HEK293 (cell line): ENCODE measurements at regions not wholly inside any gene's neighbourhood (a gene's known extent, or its start where the extent isn't known, plus 50 kb on each side); places are given as distances from the start of the nearest gene placed in this dataset.

Source experiments
- CTCF ChIA-PET: fragments of 350-600 bp; formaldehyde crosslinking; extraction: SDS; loops from one replicate; lab custom pipeline; 2021; ENCODE audit warnings: antibody characterized with exemption; lab: Yijun Ruan, JAX
- POLR2A ChIA-PET: fragments of 300-600 bp; formaldehyde crosslinking; extraction: SDS; loops from one replicate; lab custom pipeline; 2020; ENCODE audit warnings: antibody characterized with exemption, inconsistent platforms; lab: Yijun Ruan, JAX
- H3K27ac ChIP-seq: fragments of 200-500 bp; sonication (Bioruptor generic); 2 replicates; pipeline ENCODE4 v1.5.1; 2014; ENCODE audit warnings: low read depth, low read length, control low read depth, inconsistent platforms; ENCODE audit errors: extremely low read depth
- H3K36me3 ChIP-seq, 2 experiments: fragments of 200-500 bp in 1 of 2; sonication (Bioruptor generic) in 1 of 2; 1 replicate in 1 of 2; 2 replicates in 1 of 2; pipeline ENCODE4 v1.5.1; 2014 to 2017; ENCODE audit warnings: inconsistent platforms in 2 of 2, low read length in 2 of 2; ENCODE audit not compliant: control insufficient read depth in 2 of 2, insufficient read depth in 1 of 2
- H3K4me1 ChIP-seq: fragments of 200-500 bp; sonication (Bioruptor generic); 2 replicates; pipeline ENCODE4 v1.5.1; 2014; ENCODE audit warnings: mild to moderate bottlenecking, low read length, inconsistent platforms; ENCODE audit not compliant: control insufficient read depth, insufficient read depth
- H3K4me3 ChIP-seq: 2 replicates; pipeline ENCODE4 v1.5.1; 2011; ENCODE audit warnings: low read depth, mild to moderate bottlenecking, control low read depth, low read length, moderate library complexity
- H3K9me3 ChIP-seq: fragments of 200-500 bp; sonication (Bioruptor generic); 2 replicates; pipeline ENCODE4 v1.5.1; 2014; ENCODE audit warnings: low read depth, low read length, inconsistent platforms; ENCODE audit not compliant: control insufficient read depth, insufficient read depth
- EGR2 ChIP-seq: fragments of 450-650 bp; formaldehyde crosslinking; IDR thresholded peaks from 2 replicates; pipeline ENCODE4 v1.5.1; 2016; ENCODE audit warnings: low read depth, missing biosample characterization, missing genetic modification characterization
- GLIS2 ChIP-seq: fragments of 450-650 bp; formaldehyde crosslinking; IDR thresholded peaks from 2 replicates; pipeline ENCODE4 v1.5.1; 2016; ENCODE audit warnings: missing biosample characterization, missing genetic modification characterization
- OSR2 ChIP-seq: fragments of 450-650 bp; formaldehyde crosslinking; IDR thresholded peaks from 2 replicates; pipeline ENCODE4 v1.5.1; 2016; ENCODE audit warnings: missing biosample characterization, missing genetic modification characterization
- SCRT1 ChIP-seq: fragments of 450-650 bp; formaldehyde crosslinking; IDR thresholded peaks from 2 replicates; pipeline ENCODE4 v1.5.1; 2016; ENCODE audit warnings: missing biosample characterization, missing genetic modification characterization, borderline replicate concordance
- SETDB1 ChIP-seq: IDR thresholded peaks from one replicate; pipeline ENCODE4 v1.6.1; 2017; ENCODE audit warnings: mild to moderate bottlenecking, low read length, moderate library complexity, mixed read lengths; ENCODE audit not compliant: insufficient read length
- SP3 ChIP-seq: fragments of 450-650 bp; formaldehyde crosslinking; IDR thresholded peaks from 2 replicates; pipeline ENCODE4 v1.5.1; 2016; ENCODE audit warnings: missing biosample characterization, missing genetic modification characterization
- ZBTB17 ChIP-seq: fragments of 450-650 bp; formaldehyde crosslinking; IDR thresholded peaks from 2 replicates; pipeline ENCODE4 v1.5.1; 2016; ENCODE audit warnings: missing biosample characterization, missing genetic modification characterization
- ZNF266 ChIP-seq: fragments of 450-650 bp; formaldehyde crosslinking; IDR thresholded peaks from 2 replicates; pipeline ENCODE4 v1.5.1; 2016; ENCODE audit warnings: missing biosample characterization, missing genetic modification characterization, low read depth
- ZNF514 ChIP-seq: fragments of 450-650 bp; formaldehyde crosslinking; IDR thresholded peaks from 2 replicates; pipeline ENCODE4 v1.5.1; 2016; ENCODE audit warnings: missing biosample characterization, missing genetic modification characterization
- ZNF530 ChIP-seq: fragments of 450-650 bp; formaldehyde crosslinking; IDR thresholded peaks from 2 replicates; pipeline ENCODE4 v1.5.1; 2016; ENCODE audit warnings: low read depth, missing biosample characterization, missing genetic modification characterization
- ZNF596 ChIP-seq: fragments of 450-650 bp; IDR thresholded peaks from 2 replicates; pipeline ENCODE4 v1.5.0; 2018; ENCODE audit warnings: missing biosample characterization, mild to moderate bottlenecking, missing genetic modification characterization, moderate library complexity
- ZNF670 ChIP-seq: fragments of 450-650 bp; formaldehyde crosslinking; IDR thresholded peaks from 2 replicates; pipeline ENCODE4 v1.5.1; 2016; ENCODE audit warnings: missing biosample characterization, missing genetic modification characterization, low read depth
- ZNF701 ChIP-seq: fragments of 450-650 bp; formaldehyde crosslinking; IDR thresholded peaks from 2 replicates; pipeline ENCODE4 v1.5.1; 2016; ENCODE audit warnings: missing biosample characterization, missing genetic modification characterization
- ZNF707 ChIP-seq: fragments of 450-650 bp; formaldehyde crosslinking; IDR thresholded peaks from 2 replicates; pipeline ENCODE4 v1.5.1; 2016; ENCODE audit warnings: missing biosample characterization, missing genetic modification characterization
- ZNF777 ChIP-seq: fragments of 450-650 bp; formaldehyde crosslinking; IDR thresholded peaks from 2 replicates; pipeline ENCODE4 v1.5.1; 2017; ENCODE audit warnings: missing biosample characterization, missing genetic modification characterization, borderline replicate concordance
- TF ChIP-seq, protein P1 (sequence below): fragments of 450-650 bp; formaldehyde crosslinking; IDR thresholded peaks from 2 replicates; pipeline ENCODE4 v1.5.1; 2017; ENCODE audit warnings: missing biosample characterization, missing genetic modification characterization
- TF ChIP-seq, protein P2 (sequence below): fragments of 450-650 bp; formaldehyde crosslinking; IDR thresholded peaks from 2 replicates; pipeline ENCODE4 v1.5.1; 2016; ENCODE audit warnings: missing biosample characterization, missing genetic modification characterization
- TF ChIP-seq, protein P3 (sequence below): fragments of 450-650 bp; formaldehyde crosslinking; IDR thresholded peaks from 2 replicates; pipeline ENCODE4 v1.5.1; 2016; ENCODE audit warnings: missing biosample characterization, missing genetic modification characterization
- TF ChIP-seq, protein P4 (sequence below): fragments of 450-650 bp; formaldehyde crosslinking; IDR thresholded peaks from 2 replicates; pipeline ENCODE4 v1.5.1; 2016; ENCODE audit warnings: missing biosample characterization, missing genetic modification characterization, borderline replicate concordance
- TF ChIP-seq, protein P5 (sequence below): fragments of 450-650 bp; formaldehyde crosslinking; IDR thresholded peaks from 2 replicates; pipeline ENCODE4 v1.5.1; 2016; ENCODE audit warnings: missing biosample characterization, missing genetic modification characterization
- TF ChIP-seq, protein P6 (sequence below): fragments of 450-650 bp; formaldehyde crosslinking; IDR thresholded peaks from 2 replicates; pipeline ENCODE4 v1.5.1; 2017; ENCODE audit warnings: missing biosample characterization, missing genetic modification characterization
- TF ChIP-seq, protein P7 (sequence below): fragments of 450-650 bp; formaldehyde crosslinking; IDR thresholded peaks from 2 replicates; pipeline ENCODE4 v1.5.1; 2017; ENCODE audit warnings: missing biosample characterization, missing genetic modification characterization
- TF ChIP-seq, protein P8 (sequence below): fragments of 450-650 bp; formaldehyde crosslinking; IDR thresholded peaks from 2 replicates; pipeline ENCODE4 v1.5.1; 2016; ENCODE audit warnings: missing biosample characterization, missing genetic modification characterization

DNA sequence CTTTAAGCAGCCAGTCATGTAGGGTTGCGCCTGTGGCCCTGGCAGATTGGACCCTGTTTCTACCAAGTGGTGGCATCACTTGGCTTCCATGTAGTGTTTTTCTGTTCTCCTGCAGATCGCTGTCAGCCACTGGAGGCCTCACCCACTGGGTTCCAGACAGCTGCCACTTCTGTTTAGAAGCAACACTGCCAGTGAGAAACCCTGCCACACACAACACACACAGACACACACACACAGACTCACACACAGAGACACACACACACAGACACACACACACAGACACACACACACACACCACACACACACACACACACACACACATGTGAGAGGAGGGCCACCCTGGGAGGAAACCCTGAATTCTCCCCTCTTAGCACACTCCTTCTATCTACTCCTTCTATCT, 51.8 kb downstream of the UTRN start:
- no peak overlapping the region for H3K4me3 ChIP-seq
- no peaks in the 10 kb centered on the region for H3K4me1 ChIP-seq
- POLR2A ChIA-PET = no interaction called here
- H3K9me3 ChIP-seq = no peaks in the 10 kb centered on the region
- TF ChIP-seq SETDB1 (no peak), ZNF530 (tag by site-specific recombination) (no peak), ZNF670 (tag by site-specific recombination) (no peak), ZNF777 (tag by site-specific recombination) (no peak), SCRT1 (tag by site-specific recombination) (no peak), SP3 (no peak), ZNF514 (tag by site-specific recombination) (no peak), ZNF701 (tag by site-specific recombination) (no peak), ZNF596 (tag by site-specific recombination) (no peak), ZBTB17 (tag by site-specific recombination) (no peak), GLIS2 (tag by site-specific recombination) (0 out of 2 replicates have a peak, but pooled peaks have one; percentile 14), OSR2 (tag by site-specific recombination) (no peak), ZNF266 (no peak), ZNF707 (no peak), EGR2 (no peak)
- TF ChIP-seq, protein P1, sequence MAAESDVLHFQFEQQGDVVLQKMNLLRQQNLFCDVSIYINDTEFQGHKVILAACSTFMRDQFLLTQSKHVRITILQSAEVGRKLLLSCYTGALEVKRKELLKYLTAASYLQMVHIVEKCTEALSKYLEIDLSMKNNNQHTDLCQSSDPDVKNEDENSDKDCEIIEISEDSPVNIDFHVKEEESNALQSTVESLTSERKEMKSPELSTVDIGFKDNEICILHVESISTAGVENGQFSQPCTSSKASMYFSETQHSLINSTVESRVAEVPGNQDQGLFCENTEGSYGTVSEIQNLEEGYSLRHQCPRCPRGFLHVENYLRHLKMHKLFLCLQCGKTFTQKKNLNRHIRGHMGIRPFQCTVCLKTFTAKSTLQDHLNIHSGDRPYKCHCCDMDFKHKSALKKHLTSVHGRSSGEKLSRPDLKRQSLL = no peak
- TF ChIP-seq, protein P2, sequence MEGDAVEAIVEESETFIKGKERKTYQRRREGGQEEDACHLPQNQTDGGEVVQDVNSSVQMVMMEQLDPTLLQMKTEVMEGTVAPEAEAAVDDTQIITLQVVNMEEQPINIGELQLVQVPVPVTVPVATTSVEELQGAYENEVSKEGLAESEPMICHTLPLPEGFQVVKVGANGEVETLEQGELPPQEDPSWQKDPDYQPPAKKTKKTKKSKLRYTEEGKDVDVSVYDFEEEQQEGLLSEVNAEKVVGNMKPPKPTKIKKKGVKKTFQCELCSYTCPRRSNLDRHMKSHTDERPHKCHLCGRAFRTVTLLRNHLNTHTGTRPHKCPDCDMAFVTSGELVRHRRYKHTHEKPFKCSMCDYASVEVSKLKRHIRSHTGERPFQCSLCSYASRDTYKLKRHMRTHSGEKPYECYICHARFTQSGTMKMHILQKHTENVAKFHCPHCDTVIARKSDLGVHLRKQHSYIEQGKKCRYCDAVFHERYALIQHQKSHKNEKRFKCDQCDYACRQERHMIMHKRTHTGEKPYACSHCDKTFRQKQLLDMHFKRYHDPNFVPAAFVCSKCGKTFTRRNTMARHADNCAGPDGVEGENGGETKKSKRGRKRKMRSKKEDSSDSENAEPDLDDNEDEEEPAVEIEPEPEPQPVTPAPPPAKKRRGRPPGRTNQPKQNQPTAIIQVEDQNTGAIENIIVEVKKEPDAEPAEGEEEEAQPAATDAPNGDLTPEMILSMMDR (tag by site-specific recombination) = peak; percentile 46; the same call in 1 of the 2 replicates
- TF ChIP-seq, protein P3, sequence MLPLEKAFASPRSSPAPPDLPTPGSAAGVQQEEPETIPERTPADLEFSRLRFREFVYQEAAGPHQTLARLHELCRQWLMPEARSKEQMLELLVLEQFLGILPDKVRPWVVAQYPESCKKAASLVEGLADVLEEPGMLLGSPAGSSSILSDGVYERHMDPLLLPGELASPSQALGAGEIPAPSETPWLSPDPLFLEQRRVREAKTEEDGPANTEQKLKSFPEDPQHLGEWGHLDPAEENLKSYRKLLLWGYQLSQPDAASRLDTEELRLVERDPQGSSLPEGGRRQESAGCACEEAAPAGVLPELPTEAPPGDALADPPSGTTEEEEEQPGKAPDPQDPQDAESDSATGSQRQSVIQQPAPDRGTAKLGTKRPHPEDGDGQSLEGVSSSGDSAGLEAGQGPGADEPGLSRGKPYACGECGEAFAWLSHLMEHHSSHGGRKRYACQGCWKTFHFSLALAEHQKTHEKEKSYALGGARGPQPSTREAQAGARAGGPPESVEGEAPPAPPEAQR (tag by site-specific recombination) = no peak
- TF ChIP-seq, protein P4, sequence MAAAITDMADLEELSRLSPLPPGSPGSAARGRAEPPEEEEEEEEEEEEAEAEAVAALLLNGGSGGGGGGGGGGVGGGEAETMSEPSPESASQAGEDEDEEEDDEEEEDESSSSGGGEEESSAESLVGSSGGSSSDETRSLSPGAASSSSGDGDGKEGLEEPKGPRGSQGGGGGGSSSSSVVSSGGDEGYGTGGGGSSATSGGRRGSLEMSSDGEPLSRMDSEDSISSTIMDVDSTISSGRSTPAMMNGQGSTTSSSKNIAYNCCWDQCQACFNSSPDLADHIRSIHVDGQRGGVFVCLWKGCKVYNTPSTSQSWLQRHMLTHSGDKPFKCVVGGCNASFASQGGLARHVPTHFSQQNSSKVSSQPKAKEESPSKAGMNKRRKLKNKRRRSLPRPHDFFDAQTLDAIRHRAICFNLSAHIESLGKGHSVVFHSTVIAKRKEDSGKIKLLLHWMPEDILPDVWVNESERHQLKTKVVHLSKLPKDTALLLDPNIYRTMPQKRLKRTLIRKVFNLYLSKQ (tag by site-specific recombination) = no peak
- TF ChIP-seq, protein P5, sequence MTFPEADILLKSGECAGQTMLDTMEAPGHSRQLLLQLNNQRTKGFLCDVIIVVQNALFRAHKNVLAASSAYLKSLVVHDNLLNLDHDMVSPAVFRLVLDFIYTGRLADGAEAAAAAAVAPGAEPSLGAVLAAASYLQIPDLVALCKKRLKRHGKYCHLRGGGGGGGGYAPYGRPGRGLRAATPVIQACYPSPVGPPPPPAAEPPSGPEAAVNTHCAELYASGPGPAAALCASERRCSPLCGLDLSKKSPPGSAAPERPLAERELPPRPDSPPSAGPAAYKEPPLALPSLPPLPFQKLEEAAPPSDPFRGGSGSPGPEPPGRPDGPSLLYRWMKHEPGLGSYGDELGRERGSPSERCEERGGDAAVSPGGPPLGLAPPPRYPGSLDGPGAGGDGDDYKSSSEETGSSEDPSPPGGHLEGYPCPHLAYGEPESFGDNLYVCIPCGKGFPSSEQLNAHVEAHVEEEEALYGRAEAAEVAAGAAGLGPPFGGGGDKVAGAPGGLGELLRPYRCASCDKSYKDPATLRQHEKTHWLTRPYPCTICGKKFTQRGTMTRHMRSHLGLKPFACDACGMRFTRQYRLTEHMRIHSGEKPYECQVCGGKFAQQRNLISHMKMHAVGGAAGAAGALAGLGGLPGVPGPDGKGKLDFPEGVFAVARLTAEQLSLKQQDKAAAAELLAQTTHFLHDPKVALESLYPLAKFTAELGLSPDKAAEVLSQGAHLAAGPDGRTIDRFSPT (tag by site-specific recombination) = no peak
- TF ChIP-seq, protein P6, sequence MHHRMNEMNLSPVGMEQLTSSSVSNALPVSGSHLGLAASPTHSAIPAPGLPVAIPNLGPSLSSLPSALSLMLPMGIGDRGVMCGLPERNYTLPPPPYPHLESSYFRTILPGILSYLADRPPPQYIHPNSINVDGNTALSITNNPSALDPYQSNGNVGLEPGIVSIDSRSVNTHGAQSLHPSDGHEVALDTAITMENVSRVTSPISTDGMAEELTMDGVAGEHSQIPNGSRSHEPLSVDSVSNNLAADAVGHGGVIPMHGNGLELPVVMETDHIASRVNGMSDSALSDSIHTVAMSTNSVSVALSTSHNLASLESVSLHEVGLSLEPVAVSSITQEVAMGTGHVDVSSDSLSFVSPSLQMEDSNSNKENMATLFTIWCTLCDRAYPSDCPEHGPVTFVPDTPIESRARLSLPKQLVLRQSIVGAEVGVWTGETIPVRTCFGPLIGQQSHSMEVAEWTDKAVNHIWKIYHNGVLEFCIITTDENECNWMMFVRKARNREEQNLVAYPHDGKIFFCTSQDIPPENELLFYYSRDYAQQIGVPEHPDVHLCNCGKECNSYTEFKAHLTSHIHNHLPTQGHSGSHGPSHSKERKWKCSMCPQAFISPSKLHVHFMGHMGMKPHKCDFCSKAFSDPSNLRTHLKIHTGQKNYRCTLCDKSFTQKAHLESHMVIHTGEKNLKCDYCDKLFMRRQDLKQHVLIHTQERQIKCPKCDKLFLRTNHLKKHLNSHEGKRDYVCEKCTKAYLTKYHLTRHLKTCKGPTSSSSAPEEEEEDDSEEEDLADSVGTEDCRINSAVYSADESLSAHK (tag by site-specific recombination) = no peak
- TF ChIP-seq, protein P7, sequence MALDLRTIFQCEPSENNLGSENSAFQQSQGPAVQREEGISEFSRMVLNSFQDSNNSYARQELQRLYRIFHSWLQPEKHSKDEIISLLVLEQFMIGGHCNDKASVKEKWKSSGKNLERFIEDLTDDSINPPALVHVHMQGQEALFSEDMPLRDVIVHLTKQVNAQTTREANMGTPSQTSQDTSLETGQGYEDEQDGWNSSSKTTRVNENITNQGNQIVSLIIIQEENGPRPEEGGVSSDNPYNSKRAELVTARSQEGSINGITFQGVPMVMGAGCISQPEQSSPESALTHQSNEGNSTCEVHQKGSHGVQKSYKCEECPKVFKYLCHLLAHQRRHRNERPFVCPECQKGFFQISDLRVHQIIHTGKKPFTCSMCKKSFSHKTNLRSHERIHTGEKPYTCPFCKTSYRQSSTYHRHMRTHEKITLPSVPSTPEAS (tag by site-specific recombination) = peak; percentile 89
- TF ChIP-seq, protein P8, sequence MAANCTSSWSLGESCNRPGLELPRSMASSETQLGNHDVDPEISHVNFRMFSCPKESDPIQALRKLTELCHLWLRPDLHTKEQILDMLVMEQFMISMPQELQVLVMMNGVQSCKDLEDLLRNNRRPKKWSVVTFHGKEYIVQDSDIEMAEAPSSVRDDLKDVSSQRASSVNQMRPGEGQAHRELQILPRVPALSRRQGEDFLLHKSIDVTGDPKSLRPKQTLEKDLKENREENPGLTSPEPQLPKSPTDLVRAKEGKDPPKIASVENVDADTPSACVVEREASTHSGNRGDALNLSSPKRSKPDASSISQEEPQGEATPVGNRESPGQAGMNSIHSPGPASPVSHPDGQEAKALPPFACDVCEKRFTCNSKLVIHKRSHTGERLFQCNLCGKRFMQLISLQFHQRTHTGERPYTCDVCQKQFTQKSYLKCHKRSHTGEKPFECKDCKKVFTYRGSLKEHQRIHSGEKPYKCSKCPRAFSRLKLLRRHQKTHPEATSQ (tag by site-specific recombination) = no peak
- H3K36me3 ChIP-seq = no peaks in the 10 kb centered on the region
- CTCF ChIA-PET = interaction anchor here (0.6 kb wide), 2 partner anchors 8 to 35 kb away, joined by 3 read pairs; no protein-coding TSS in a partner anchor
- H3K27ac ChIP-seq = no peak overlapping the region
